HG03521 (cell line): ENCODE measurements at regions not wholly inside any gene's neighbourhood (a gene's known extent, or its start where the extent isn't known, plus 50 kb on each side); places are given as distances from the start of the nearest gene placed in this dataset.

Experiments used
- ATAC-seq: cut with Tn5 transposase; IDR thresholded peaks from one replicate; pipeline ENCODE4 v1.9.1; 2021; ENCODE audit warnings: mild to moderate bottlenecking, moderate library complexity; ENCODE audit not compliant: unreplicated experiment

GRCh38 chr13:106246242-106246641 is 289.2 kb downstream of the EFNB2 start:
- no peak for ATAC-seq

GRCh38 chr13:106243011-106243565 is 292.4 kb downstream of the EFNB2 start:
- ATAC-seq, result no peak

- ATAC-seq, result no peak
These were observed 293.2 kb downstream of the EFNB2 start for GRCh38 chr13:106241974-106242953.

GRCh38 chr13:106238690-106239089 is 296.8 kb downstream of the EFNB2 start:
- ATAC-seq, result no peak

- ATAC-seq, result no peak
These were observed 300.8 kb downstream of the EFNB2 start for GRCh38 chr13:106234636-106235035.

- ATAC-seq, result no peak
These were observed 302.2 kb downstream of the EFNB2 start for GRCh38 chr13:106233134-106233735.

GRCh38 chr13:106232681-106233080 is 302.8 kb downstream of the EFNB2 start:
- no peak for ATAC-seq

GRCh38 chr13:106230450-106230849 is 305.0 kb downstream of the EFNB2 start:
- ATAC-seq, result no peak

- ATAC-seq, result no peak
These were observed 310.3 kb downstream of the EFNB2 start for GRCh38 chr13:106225126-106225525.

GRCh38 chr13:106220211-106220610 is 315.3 kb downstream of the EFNB2 start:
- no peak for ATAC-seq

- ATAC-seq, result no peak
These were observed 322.3 kb downstream of the EFNB2 start for GRCh38 chr13:106213028-106213757.

GRCh38 chr13:106212386-106213010 is 323.0 kb downstream of the EFNB2 start:
- ATAC-seq, result no peak

- no peak for ATAC-seq
These were observed 325.1 kb downstream of the EFNB2 start for GRCh38 chr13:106210324-106210723.

GRCh38 chr13:106205871-106206270 is 329.6 kb downstream of the EFNB2 start:
- no peak for ATAC-seq

- ATAC-seq, result no peak
These were observed 338.0 kb downstream of the EFNB2 start for GRCh38 chr13:106197496-106197895.

- no peak for ATAC-seq
These were observed 347.9 kb downstream of the EFNB2 start for GRCh38 chr13:106187501-106188095.

GRCh38 chr13:106187101-106187500 is 348.4 kb downstream of the EFNB2 start:
- no peak for ATAC-seq

- no peak for ATAC-seq
These were observed 349.0 kb downstream of the EFNB2 start for GRCh38 chr13:106186366-106187030.

GRCh38 chr13:106184790-106185189 is 350.7 kb downstream of the EFNB2 start:
- ATAC-seq, result no peak
